ENCODE measurements at regions not wholly inside any gene's neighbourhood (a gene's known extent, or its start where the extent isn't known, plus 50 kb on each side); places are given as distances from the start of the nearest gene placed in this dataset.
A peak's percentile ranks its signal among the peaks of the same experiment; 100 is the strongest.

GRCh38 chr2:11998626-11999378 lies 252.4 kb downstream of the LPIN1 start:
- DNase-seq (ENCODE audit: low spot score in 2 of 2) = no peak
- in situ Hi-C loops (cut with MboI; ENCODE audit: low sequenced_read_pairs) = no loop called here
- H3K4me1 ChIP-seq = no peaks in the 10 kb centered on the region
- no peaks in the 10 kb centered on the region for H3K27me3 ChIP-seq (ENCODE audit: low read depth)
- no peaks in the 10 kb centered on the region for H3K36me3 ChIP-seq (replicated peaks)
- H3K9me3 ChIP-seq = no peaks in the 10 kb centered on the region
- H3K4me3 ChIP-seq = no peak overlapping the region

GRCh38 chr2:12001621-12002020 lies 255.2 kb downstream of the LPIN1 start:
- no peak overlapping the region for H3K4me3 ChIP-seq
- peaks cover 11% of the 10 kb centered on the region for H3K4me1 ChIP-seq
- in situ Hi-C loops (cut with MboI; ENCODE audit: low sequenced_read_pairs) = no loop called here
- no peaks in the 10 kb centered on the region for H3K27me3 ChIP-seq (ENCODE audit: low read depth)
- no peak for DNase-seq (ENCODE audit: low spot score in 2 of 2)
- no peaks in the 10 kb centered on the region for H3K36me3 ChIP-seq (replicated peaks)
- no peaks in the 10 kb centered on the region for H3K9me3 ChIP-seq

GRCh38 chr2:12002215-12002614 lies 255.8 kb downstream of the LPIN1 start:
- no peaks in the 10 kb centered on the region for H3K27me3 ChIP-seq (ENCODE audit: low read depth)
- no peaks in the 10 kb centered on the region for H3K36me3 ChIP-seq (replicated peaks)
- no peak for DNase-seq (ENCODE audit: low spot score in 2 of 2)
- peaks cover 14% of the 10 kb centered on the region for H3K4me1 ChIP-seq
- in situ Hi-C loops (cut with MboI; ENCODE audit: low sequenced_read_pairs) = no loop called here
- no peaks in the 10 kb centered on the region for H3K9me3 ChIP-seq
- no peak overlapping the region for H3K4me3 ChIP-seq

GRCh38 chr2:12004713-12005112 lies 258.3 kb downstream of the LPIN1 start:
- Histone ChIP-seq H3K4me1 (peaks cover 20% of the 10 kb centered on the region), H3K36me3 (replicated peaks) (no peaks in the 10 kb centered on the region), H3K9me3 (no peaks in the 10 kb centered on the region), H3K27me3 (ENCODE audit: low read depth) (no peaks in the 10 kb centered on the region), H3K4me3 (no peak overlapping the region)
- DNase-seq (ENCODE audit: low spot score in 2 of 2) = no peak
- in situ Hi-C loops (cut with MboI; ENCODE audit: low sequenced_read_pairs) = no loop called here

- Histone ChIP-seq H3K4me3 (no peak overlapping the region), H3K27me3 (ENCODE audit: low read depth) (no peaks in the 10 kb centered on the region), H3K4me1 (peaks cover 20% of the 10 kb centered on the region), H3K9me3 (no peaks in the 10 kb centered on the region), H3K36me3 (replicated peaks) (no peaks in the 10 kb centered on the region)
- in situ Hi-C loops (cut with MboI; ENCODE audit: low sequenced_read_pairs) = no loop called here
- DNase-seq (ENCODE audit: low spot score in 2 of 2) = peak in 1 of 2 experiments; percentile 27
These were observed 259.7 kb downstream of the LPIN1 start for GRCh38 chr2:12005886-12006681.

GRCh38 chr2:12006850-12007249 lies 260.4 kb downstream of the LPIN1 start:
- in situ Hi-C loops (cut with MboI; ENCODE audit: low sequenced_read_pairs) = no loop called here
- no peak overlapping the region for H3K4me3 ChIP-seq
- H3K9me3 ChIP-seq = no peaks in the 10 kb centered on the region
- peaks cover 20% of the 10 kb centered on the region for H3K4me1 ChIP-seq
- H3K36me3 ChIP-seq (replicated peaks) = no peaks in the 10 kb centered on the region
- peak; percentile 78 to 81 for DNase-seq (ENCODE audit: low spot score in 2 of 2)
- no peaks in the 10 kb centered on the region for H3K27me3 ChIP-seq (ENCODE audit: low read depth)

- Histone ChIP-seq H3K36me3 (replicated peaks) (no peaks in the 10 kb centered on the region), H3K4me1 (peaks cover 20% of the 10 kb centered on the region), H3K9me3 (no peaks in the 10 kb centered on the region), H3K4me3 (no peak overlapping the region), H3K27me3 (ENCODE audit: low read depth) (no peaks in the 10 kb centered on the region)
- DNase-seq (ENCODE audit: low spot score in 2 of 2) = no peak
- in situ Hi-C loops (cut with MboI; ENCODE audit: low sequenced_read_pairs) = no loop called here
These were observed 260.9 kb downstream of the LPIN1 start for GRCh38 chr2:12007282-12007681.

GRCh38 chr2:12008425-12009061 lies 262.1 kb downstream of the LPIN1 start:
- Histone ChIP-seq H3K4me3 (no peak overlapping the region), H3K36me3 (replicated peaks) (no peaks in the 10 kb centered on the region), H3K4me1 (peaks cover 20% of the 10 kb centered on the region), H3K27me3 (ENCODE audit: low read depth) (no peaks in the 10 kb centered on the region), H3K9me3 (no peaks in the 10 kb centered on the region)
- DNase-seq (ENCODE audit: low spot score in 2 of 2) = no peak
- in situ Hi-C loops (cut with MboI; ENCODE audit: low sequenced_read_pairs) = no loop called here

GRCh38 chr2:12009323-12009905 lies 263.0 kb downstream of the LPIN1 start:
- Histone ChIP-seq H3K4me1 (peaks cover 20% of the 10 kb centered on the region), H3K27me3 (ENCODE audit: low read depth) (no peaks in the 10 kb centered on the region), H3K4me3 (no peak overlapping the region), H3K9me3 (no peaks in the 10 kb centered on the region), H3K36me3 (replicated peaks) (no peaks in the 10 kb centered on the region)
- DNase-seq (ENCODE audit: low spot score in 2 of 2) = no peak
- in situ Hi-C loops (cut with MboI; ENCODE audit: low sequenced_read_pairs) = no loop called here

- Histone ChIP-seq H3K4me3 (no peak overlapping the region), H3K9me3 (no peaks in the 10 kb centered on the region), H3K27me3 (ENCODE audit: low read depth) (no peaks in the 10 kb centered on the region), H3K36me3 (replicated peaks) (no peaks in the 10 kb centered on the region), H3K4me1 (peaks cover 20% of the 10 kb centered on the region)
- in situ Hi-C loops (cut with MboI; ENCODE audit: low sequenced_read_pairs) = no loop called here
- DNase-seq (ENCODE audit: low spot score in 2 of 2) = no peak
These were observed 263.6 kb downstream of the LPIN1 start for GRCh38 chr2:12010059-12010458.

- in situ Hi-C loops (cut with MboI; ENCODE audit: low sequenced_read_pairs) = no loop called here
- H3K9me3 ChIP-seq = no peaks in the 10 kb centered on the region
- no peaks in the 10 kb centered on the region for H3K27me3 ChIP-seq (ENCODE audit: low read depth)
- H3K4me1 ChIP-seq = peaks cover 18% of the 10 kb centered on the region
- no peak for DNase-seq (ENCODE audit: low spot score in 2 of 2)
- no peaks in the 10 kb centered on the region for H3K36me3 ChIP-seq (replicated peaks)
- H3K4me3 ChIP-seq = no peak overlapping the region
These were observed 264.3 kb downstream of the LPIN1 start for GRCh38 chr2:12010779-12011178.

- in situ Hi-C loops (cut with MboI; ENCODE audit: low sequenced_read_pairs) = no loop called here
- Histone ChIP-seq H3K4me3 (no peak overlapping the region), H3K9me3 (no peaks in the 10 kb centered on the region), H3K36me3 (replicated peaks) (no peaks in the 10 kb centered on the region), H3K4me1 (no peaks in the 10 kb centered on the region), H3K27me3 (ENCODE audit: low read depth) (0 out of 2 replicates have a peak, but pooled peaks cover 2% of the 10 kb centered on the region)
- DNase-seq (ENCODE audit: low spot score in 2 of 2) = no peak
These were observed 267.9 kb downstream of the LPIN1 start for GRCh38 chr2:12014088-12014960.

Data from HAP-1 (cell line).